HG02759 (cell line): ENCODE measurements at regions not wholly inside any gene's neighbourhood (a gene's known extent, or its start where the extent isn't known, plus 50 kb on each side); places are given as distances from the start of the nearest gene placed in this dataset.
"Not testable (repeated sequence)": the region's sequence is repeated elsewhere in the genome, so short reads cannot be mapped to it uniquely, and the experiment has no call there.

Experiments
- ATAC-seq: cut with Tn5 transposase; IDR thresholded peaks from one replicate; pipeline ENCODE4 v1.9.1; 2021; ENCODE audit warnings: mild to moderate bottlenecking, moderate library complexity; ENCODE audit not compliant: unreplicated experiment

DNA sequence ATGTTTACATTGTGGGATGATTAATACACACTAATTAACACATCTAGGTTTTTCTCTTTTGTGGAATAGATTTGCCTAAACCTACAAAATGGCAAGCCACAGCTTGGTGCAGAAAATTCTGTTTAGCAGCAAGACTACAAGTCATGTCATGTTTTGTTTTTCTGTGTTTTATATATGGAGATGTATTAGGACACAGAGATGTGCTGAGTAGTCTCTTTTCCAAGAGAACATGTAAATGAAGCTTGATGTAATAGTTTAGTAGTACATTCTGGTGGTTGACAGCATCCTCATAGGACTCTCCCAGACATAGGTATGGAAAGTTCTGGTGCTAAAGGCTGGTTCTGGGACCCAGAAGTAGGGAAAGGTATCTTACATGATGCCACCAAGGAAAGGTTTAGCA is 1345.4 kb downstream of the CDH11 start:
- ATAC-seq = no peak

GRCh38 chr16:63776034-63776433 is 1345.8 kb downstream of the CDH11 start:
- no peak for ATAC-seq

DNA sequence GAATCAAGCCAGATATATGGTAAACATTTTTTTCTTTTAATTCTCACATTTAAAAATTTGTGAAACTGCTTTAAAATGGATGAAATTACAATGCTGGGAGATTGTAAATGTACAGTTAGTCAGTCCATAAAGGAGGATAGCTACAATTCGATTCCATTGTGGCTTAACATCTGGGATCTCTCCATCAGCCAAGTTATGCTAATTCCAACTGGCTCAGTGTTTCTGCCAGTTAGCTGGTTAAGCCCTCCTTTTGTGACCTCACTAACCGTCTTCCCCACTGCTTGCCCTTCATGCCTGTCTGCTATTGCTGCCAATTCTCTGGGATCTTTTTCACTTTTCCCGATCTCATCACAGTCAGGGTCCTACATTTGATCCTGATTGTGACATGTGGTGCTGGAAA is 1347.6 kb downstream of the CDH11 start:
- ATAC-seq = no peak

- ATAC-seq = no peak
Observed at GRCh38 chr16:63769211-63769610, 1352.7 kb downstream of the CDH11 start.

DNA sequence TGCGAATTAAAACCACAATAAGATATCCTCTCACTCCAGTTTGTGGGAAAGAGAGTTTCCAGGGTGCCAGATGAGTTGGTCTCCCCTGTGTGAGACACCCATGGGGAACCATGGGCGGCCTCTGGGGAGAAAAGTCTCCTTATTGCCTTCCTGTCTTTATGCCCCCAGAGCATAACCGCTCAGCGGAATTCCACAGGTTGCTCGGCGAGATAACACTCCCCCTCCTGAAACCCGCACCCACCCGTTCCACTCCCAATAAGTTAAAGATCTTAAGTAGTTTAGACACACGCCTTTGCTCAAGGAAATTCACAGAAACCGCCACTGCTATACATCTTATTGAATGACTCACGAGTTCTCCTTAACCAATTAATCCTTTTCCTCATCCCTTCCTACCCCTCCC is 1361.6 kb downstream of the CDH11 start:
- not testable (repeated sequence) for ATAC-seq

DNA sequence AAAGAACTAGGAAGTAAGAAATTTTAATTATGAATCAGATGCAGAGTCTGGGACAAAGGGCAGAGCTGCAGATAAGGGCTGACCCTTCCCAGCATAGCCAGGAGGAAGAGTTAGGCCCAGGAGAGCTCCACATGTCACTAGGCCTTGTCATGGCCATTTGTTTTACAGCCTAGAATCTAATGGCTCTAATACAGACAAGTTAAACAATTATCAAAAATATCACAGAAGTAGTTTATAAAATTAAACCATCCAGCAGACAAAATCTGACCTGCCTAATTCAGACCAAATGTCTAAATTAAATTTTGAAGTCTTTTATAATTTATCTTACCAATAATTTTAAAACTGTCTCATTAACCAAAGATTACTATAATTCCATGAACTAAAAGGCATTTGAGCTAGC is 1369.5 kb downstream of the CDH11 start:
- no peak for ATAC-seq

DNA sequence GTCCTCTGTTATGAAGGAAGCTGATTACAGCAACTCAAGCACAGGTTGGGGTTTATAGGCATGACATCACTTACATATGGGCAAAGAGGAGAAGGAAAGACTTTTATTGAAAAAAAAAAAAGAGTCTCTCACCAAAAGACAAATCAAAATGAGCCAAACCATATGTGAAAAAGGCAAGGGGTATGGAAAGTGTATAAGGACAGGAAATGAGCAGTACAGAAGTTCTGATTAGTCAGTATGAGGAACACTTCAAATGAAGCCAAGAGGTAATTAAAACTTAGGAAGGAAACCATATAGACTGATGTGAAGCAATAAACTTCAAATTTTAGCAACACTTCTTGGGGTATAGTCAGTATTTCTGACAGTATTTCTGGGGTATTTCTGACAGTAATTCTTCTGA is 1372.6 kb downstream of the CDH11 start:
- no peak for ATAC-seq

DNA sequence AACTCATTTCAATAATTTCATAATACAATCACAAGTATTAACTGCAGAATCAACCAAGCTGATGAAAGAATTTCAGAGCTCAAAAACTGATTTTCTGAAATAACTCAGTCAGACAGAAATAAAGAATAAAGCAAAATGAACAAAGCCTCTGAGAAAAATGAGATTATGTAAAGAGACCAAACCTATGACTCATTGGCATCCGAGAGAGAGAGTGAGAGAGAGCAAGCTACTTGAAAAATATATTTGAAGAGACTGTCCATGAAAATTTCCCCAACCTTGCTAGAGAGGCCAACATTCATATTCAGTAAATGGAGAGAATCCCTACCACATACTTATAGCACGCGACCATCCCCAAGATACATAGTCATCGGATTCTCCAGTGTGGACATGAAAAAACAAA is 1376.4 kb downstream of the CDH11 start:
- no peak for ATAC-seq

DNA sequence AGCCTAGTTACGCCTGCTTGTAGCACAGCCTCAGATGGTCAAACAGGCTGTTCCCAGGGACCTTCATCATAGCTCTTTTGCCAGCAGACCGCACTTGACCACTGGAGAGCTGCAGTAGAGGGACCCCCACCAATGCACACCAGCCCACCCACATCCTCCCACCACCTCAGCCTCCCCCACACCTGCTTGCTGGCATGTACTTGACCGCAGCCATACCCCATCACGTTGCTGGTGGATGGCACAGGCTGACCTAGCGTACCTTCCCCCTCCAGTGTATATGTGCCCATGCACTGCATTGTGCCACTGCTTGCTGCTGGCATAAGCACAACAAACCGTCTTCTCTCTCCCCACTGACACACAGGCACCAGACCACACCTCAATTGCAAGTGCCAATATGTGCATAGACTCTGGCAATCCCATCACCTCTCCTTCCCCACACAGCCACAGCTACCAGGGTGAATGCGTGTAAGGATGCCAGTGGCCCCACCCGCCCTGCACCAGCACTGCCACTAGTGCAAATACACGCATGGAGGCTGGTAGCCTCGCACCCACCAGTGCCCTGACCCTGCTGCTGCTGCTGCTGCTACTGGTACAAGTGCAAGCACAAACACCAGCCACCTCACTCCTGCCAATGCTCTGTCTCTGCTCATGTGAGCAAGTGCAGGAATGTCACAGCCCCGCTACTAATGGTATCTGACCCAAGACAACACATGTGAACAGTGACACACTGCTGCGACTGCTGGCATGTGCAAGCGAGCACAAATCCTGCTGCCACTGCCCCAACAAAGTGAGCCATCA is 1377.6 kb downstream of the CDH11 start:
- ATAC-seq = no peak

DNA sequence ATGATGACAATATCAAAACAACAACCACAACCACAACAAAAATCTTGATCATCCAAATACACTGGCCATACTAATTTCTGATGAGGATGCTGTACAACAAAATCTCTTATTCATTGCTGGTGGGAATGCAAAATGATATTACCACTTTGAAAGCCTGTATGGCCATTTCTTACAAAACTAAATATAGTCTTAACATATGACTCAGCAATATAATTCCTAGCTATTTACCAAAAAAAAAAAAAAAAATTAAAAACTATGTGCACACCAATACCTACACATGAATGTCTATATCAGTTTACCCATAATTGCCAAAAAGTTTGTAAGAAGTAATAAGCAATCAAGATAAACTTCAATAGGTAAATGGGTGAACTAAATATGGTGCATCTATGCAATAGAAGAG is 1379.7 kb downstream of the CDH11 start:
- ATAC-seq = no peak

DNA sequence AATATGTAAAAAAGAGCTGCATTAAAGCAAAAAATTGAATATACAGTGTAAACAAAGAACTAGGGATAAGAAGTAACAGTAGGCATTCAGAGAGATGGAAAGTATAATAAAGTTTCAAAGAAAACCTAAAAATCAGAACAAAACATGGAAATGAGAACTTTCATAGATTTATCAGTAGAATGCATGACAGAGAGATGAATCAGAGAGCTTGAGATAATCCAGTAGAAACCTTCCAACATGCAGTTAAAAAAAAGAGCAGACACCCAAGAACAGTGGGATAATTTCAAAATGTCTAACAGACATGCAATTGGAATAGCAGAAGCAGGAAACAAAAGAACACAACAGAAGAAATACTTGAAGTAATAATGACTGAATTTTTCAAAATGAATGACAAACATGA is 1384.2 kb downstream of the CDH11 start:
- no peak for ATAC-seq

- ATAC-seq = no peak
Observed at GRCh38 chr16:63735456-63735855, 1386.4 kb downstream of the CDH11 start.

- ATAC-seq = no peak
Observed at GRCh38 chr16:63720848-63721247, 1401.0 kb downstream of the CDH11 start.

GRCh38 chr16:63719926-63720325 is 1401.9 kb downstream of the CDH11 start:
- ATAC-seq = no peak

GRCh38 chr16:63717806-63718205 is 1404.1 kb downstream of the CDH11 start:
- no peak for ATAC-seq

- ATAC-seq = no peak
Observed at GRCh38 chr16:63714876-63715275, 1407.0 kb downstream of the CDH11 start.

GRCh38 chr16:63712725-63713124 is 1409.1 kb downstream of the CDH11 start:
- no peak for ATAC-seq

DNA sequence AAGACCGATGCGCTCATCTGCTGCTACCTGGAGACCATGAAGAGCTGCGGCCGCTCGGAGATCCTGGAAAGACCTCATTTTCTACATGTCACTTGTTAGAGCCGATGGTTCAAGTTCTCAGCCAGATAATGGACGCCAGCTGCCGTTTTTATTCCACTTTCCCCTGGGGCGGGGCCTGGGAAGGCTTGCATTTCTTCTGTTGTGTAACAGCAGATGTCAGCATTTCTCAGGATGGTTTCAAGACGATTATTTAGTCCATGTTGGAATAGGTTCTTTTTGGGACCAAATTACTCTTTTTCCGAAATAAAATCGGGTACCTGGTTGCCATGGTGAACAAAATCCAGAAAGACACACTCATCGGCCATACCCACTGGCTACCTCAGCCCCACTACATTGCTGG is 1418.3 kb downstream of the CDH11 start:
- ATAC-seq = no peak

- ATAC-seq = no peak
Observed at GRCh38 chr16:63702981-63703590, 1418.8 kb downstream of the CDH11 start.

GRCh38 chr16:63697736-63698135 is 1424.1 kb downstream of the CDH11 start:
- ATAC-seq = no peak

- no peak for ATAC-seq
Observed at GRCh38 chr16:63695347-63695746, 1426.5 kb downstream of the CDH11 start.

DNA sequence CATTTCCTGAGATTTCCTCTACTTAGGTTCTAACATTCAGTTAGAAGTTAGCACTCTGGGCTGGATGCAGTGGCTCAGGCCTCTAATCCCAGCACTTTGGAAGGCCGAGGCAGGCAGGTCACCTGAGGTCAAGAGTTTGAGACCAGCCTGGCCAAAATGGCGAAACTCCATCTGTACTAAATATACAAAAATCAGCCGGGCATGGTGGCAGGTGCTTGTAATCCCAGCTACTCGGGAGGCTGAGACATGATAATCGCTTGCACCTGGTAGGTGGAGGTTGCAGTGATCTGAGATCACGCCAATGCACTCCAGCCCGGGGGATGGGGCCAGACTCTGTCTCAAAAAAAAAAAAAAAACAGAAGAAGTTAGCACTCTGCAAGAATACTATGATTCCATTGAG is 1430.9 kb downstream of the CDH11 start:
- no peak for ATAC-seq

GRCh38 chr16:63690267-63690666 is 1431.6 kb downstream of the CDH11 start:
- ATAC-seq = no peak
